ENCODE measurements at regions not wholly inside any gene's neighbourhood (a gene's known extent, or its start where the extent isn't known, plus 50 kb on each side); places are given as distances from the start of the nearest gene placed in this dataset.

GRCh38 chr10:33731322-33731721 is 396.9 kb upstream of the NRP1 start:
- DNase-seq, result no peak
- Histone ChIP-seq H3K36me3 (no peaks in the 10 kb centered on the region), H3K4me3 (no peak overlapping the region), H3K27me3 (no peaks in the 10 kb centered on the region), H3K9me3 (no peaks in the 10 kb centered on the region), H3K27ac (no peak overlapping the region), H3K4me1 (peaks cover 0 to 11% (median 0%) of the 10 kb centered on the region in 4 donors)
- TF ChIP-seq CTCF (IDR thresholded peaks at IDR 0.05) (no peak), POLR2A (IDR thresholded peaks at IDR 0.05) (no peak)

GRCh38 chr10:33725430-33725829 is 391.0 kb upstream of the NRP1 start:
- TF ChIP-seq POLR2A (IDR thresholded peaks at IDR 0.05) (no peak), CTCF (IDR thresholded peaks at IDR 0.05) (no peak)

GRCh38 chr10:33723181-33723580 is 388.7 kb upstream of the NRP1 start:
- Histone ChIP-seq H3K4me1 (no peaks in the 10 kb centered on the region), H3K4me3 (no peak overlapping the region), H3K27ac (no peak overlapping the region), H3K36me3 (no peaks in the 10 kb centered on the region), H3K9me3 (no peaks in the 10 kb centered on the region), H3K27me3 (no peaks in the 10 kb centered on the region)
- DNase-seq, result no peak
- TF ChIP-seq POLR2A (IDR thresholded peaks at IDR 0.05) (no peak), CTCF (IDR thresholded peaks at IDR 0.05) (no peak)

More at GRCh38 chr10:33725430-33725829, 391.0 kb upstream of the NRP1 start:
- Histone ChIP-seq H3K4me1 (no peaks in the 10 kb centered on the region), H3K9me3 (no peaks in the 10 kb centered on the region), H3K27me3 (no peaks in the 10 kb centered on the region), H3K4me3 (no peak overlapping the region), H3K27ac (no peak overlapping the region), H3K36me3 (no peaks in the 10 kb centered on the region)
- DNase-seq, result no peak

- Histone ChIP-seq H3K36me3 (no peaks in the 10 kb centered on the region), H3K9me3 (no peaks in the 10 kb centered on the region), H3K27ac (no peak overlapping the region), H3K4me3 (no peak overlapping the region), H3K27me3 (no peaks in the 10 kb centered on the region), H3K4me1 (no peaks in the 10 kb centered on the region)
- no peak for DNase-seq
- TF ChIP-seq POLR2A (IDR thresholded peaks at IDR 0.05) (no peak), CTCF (IDR thresholded peaks at IDR 0.05) (no peak)
Observed at GRCh38 chr10:33722067-33722466, 387.6 kb upstream of the NRP1 start.

DNA sequence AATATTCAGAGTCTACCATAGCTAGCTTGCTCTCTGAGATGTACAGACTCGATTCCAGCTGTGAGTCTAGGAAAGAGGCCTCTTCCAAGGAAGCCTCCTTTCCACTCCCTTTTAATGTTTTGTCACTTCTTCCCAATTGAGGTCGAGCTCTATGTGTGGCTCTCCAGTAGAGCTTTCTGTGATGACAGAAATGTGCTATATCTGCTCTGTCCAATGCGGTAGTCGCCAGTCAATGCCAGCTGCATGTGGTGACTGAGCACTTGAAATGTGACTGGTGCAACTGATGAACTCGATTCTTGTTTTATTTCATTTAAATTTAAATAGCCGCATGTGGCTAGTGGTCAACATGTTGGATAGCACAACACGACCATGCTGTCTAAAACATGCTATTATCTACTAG is 387.0 kb upstream of the NRP1 start:
- Histone ChIP-seq H3K4me3 (no peak overlapping the region), H3K9me3 (no peaks in the 10 kb centered on the region), H3K36me3 (no peaks in the 10 kb centered on the region), H3K27me3 (no peaks in the 10 kb centered on the region), H3K4me1 (no peaks in the 10 kb centered on the region), H3K27ac (no peak overlapping the region)
- TF ChIP-seq CTCF (IDR thresholded peaks at IDR 0.05) (no peak), POLR2A (IDR thresholded peaks at IDR 0.05) (no peak)
- no peak for DNase-seq

DNA sequence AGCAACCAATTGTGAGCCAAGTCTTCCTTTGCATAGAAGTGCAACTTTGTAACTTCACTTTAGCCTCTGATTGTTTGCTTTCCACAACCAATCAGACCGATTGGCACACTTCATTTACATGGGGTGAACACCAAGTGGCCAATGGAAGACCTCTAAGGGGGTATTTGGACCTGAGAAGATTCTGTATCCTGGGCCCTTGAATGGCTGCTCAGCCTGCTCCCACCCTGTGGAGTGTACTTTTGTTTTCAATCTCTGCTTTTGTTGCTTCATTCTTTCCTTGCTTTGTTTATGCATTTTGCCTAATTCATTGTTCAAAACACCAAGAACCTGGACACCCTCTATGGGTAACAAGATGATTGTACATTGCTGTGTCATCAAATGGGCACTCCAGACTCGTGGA is 385.7 kb upstream of the NRP1 start:
- TF ChIP-seq CTCF (IDR thresholded peaks at IDR 0.05), result no peak
- TF ChIP-seq POLR2A (IDR thresholded peaks at IDR 0.05), result no peak
- DNase-seq, result no peak
- H3K36me3 ChIP-seq, result no peaks in the 10 kb centered on the region
- no peaks in the 10 kb centered on the region for H3K4me1 ChIP-seq
- no peak overlapping the region for H3K27ac ChIP-seq
- no peaks in the 10 kb centered on the region for H3K27me3 ChIP-seq
- H3K4me3 ChIP-seq, result no peak overlapping the region
- no peaks in the 10 kb centered on the region for H3K9me3 ChIP-seq
